Natural killer cell (primary cell): ENCODE measurements at regions not wholly inside any gene's neighbourhood (a gene's known extent, or its start where the extent isn't known, plus 50 kb on each side); places are given as distances from the start of the nearest gene placed in this dataset.
"Not testable (repeated sequence)": the region's sequence is repeated elsewhere in the genome, so short reads cannot be mapped to it uniquely, and the experiment has no call there.

Experiments used
- ATAC-seq, 3 donors: fragments of 150-1000 bp in 2 of 3; fragments of 200-7000 bp in 1 of 3; cut with Tn5 transposase; 1 replicate in 1 of 3; 2 replicates in 2 of 3; pipeline ENCODE4 v1.10.0; 2021; ENCODE audit warnings: mild to moderate bottlenecking in 2 of 3, moderate library complexity in 2 of 3
- DNase-seq, 2 donors: peaks; one replicate each; pipeline versions ENCODE4 v3.0.0 to v3.0.0-alpha.2; 2013 to 2021; ENCODE audit warnings: mixed read lengths in 1 of 2
- H3K27ac ChIP-seq: one replicate; pipeline ENCODE4 v1.5.1; 2013; ENCODE audit warnings: mild to moderate bottlenecking, low read length
- H3K27me3 ChIP-seq: one replicate; pipeline ENCODE4 v1.6.1; 2013; ENCODE audit warnings: low read length; ENCODE audit not compliant: control insufficient read depth, insufficient read depth
- H3K36me3 ChIP-seq: one replicate; pipeline ENCODE4 v1.6.1; 2013; ENCODE audit warnings: low read length; ENCODE audit not compliant: control insufficient read depth, insufficient read depth
- H3K4me1 ChIP-seq: one replicate; pipeline ENCODE4 v1.6.1; 2013; ENCODE audit warnings: low read length; ENCODE audit not compliant: control insufficient read depth, insufficient read depth
- H3K4me3 ChIP-seq: one replicate; pipeline ENCODE4 v1.5.1; 2013; ENCODE audit warnings: low read length
- H3K9me3 ChIP-seq: one replicate; pipeline ENCODE4 v1.6.1; 2013; ENCODE audit warnings: low read length; ENCODE audit not compliant: control insufficient read depth, insufficient read depth
- H3K27ac Mint-ChIP-seq, 2 donors: one replicate each; pipeline ENCODE4 v1.8.0; 2022; ENCODE audit warnings: mild to moderate bottlenecking in 2 of 2, mixed read lengths in 2 of 2, moderate library complexity in 1 of 2
- H3K27me3 Mint-ChIP-seq, 2 donors: one replicate each; pipeline ENCODE4 v1.8.0; 2022; ENCODE audit warnings: low read depth in 2 of 2, mixed read lengths in 2 of 2
- H3K36me3 Mint-ChIP-seq: one replicate; pipeline ENCODE4 v1.8.0; 2022; ENCODE audit warnings: mixed read lengths
- H3K4me1 Mint-ChIP-seq, 2 donors: one replicate each; pipeline ENCODE4 v1.8.0; 2022; ENCODE audit warnings: mixed read lengths in 2 of 2
- H3K4me3 Mint-ChIP-seq: one replicate; pipeline ENCODE4 v1.8.0; 2022; ENCODE audit warnings: mild to moderate bottlenecking, moderate library complexity, mixed read lengths
- H3K9me3 Mint-ChIP-seq, 2 donors: one replicate each; pipeline ENCODE4 v1.8.0; 2022; ENCODE audit warnings: mixed read lengths in 2 of 2
- CTCF ChIP-seq: fragments of 200-600 bp; IDR thresholded peaks from one replicate; pipeline ENCODE4 v1.8.0; 2022; ENCODE audit warnings: antibody characterized with exemption
- WGBS: methylation state at CpG from one replicate; pipeline ENCODE4 v1.1.7; 2013; ENCODE audit warnings: missing lambda C conversion rate; ENCODE audit not compliant: insufficient coverage; 5-methylcytosine and 5-hydroxymethylcytosine counted together
- intact Hi-C: fragments of 100-400 bp; cut with micrococcal nuclease; formaldehyde crosslinking; loops from one replicate; pipeline ENCODE4 v1.14.2; 2022

- no peak overlapping the region for H3K27ac ChIP-seq
- WGBS: 65% methylated on average over 2 of the region's 2 CpGs
- intact Hi-C loops: no loop called here
- peaks cover 9% of the 10 kb centered on the region for H3K27me3 ChIP-seq
- Mint-ChIP-seq H3K4me3 (no peak overlapping the region), H3K27me3 (peaks cover 5 to 7% of the 10 kb centered on the region in 2 donors), H3K9me3 (peaks cover 7 to 11% of the 10 kb centered on the region in 2 donors), H3K4me1 (no peaks in the 10 kb centered on the region), H3K27ac (no peak overlapping the region), H3K36me3 (peaks cover 9% of the 10 kb centered on the region)
- peaks cover 3% of the 10 kb centered on the region for H3K9me3 ChIP-seq
- H3K4me3 ChIP-seq: no peak overlapping the region
- no peaks in the 10 kb centered on the region for H3K4me1 ChIP-seq
- no peaks in the 10 kb centered on the region for H3K36me3 ChIP-seq
- no peak for ATAC-seq
- DNase-seq: no peak
- TF ChIP-seq CTCF: no peak
Observed at GRCh38 chr6:159414711-159415110, 245.5 kb downstream of the FNDC1 start.

DNA sequence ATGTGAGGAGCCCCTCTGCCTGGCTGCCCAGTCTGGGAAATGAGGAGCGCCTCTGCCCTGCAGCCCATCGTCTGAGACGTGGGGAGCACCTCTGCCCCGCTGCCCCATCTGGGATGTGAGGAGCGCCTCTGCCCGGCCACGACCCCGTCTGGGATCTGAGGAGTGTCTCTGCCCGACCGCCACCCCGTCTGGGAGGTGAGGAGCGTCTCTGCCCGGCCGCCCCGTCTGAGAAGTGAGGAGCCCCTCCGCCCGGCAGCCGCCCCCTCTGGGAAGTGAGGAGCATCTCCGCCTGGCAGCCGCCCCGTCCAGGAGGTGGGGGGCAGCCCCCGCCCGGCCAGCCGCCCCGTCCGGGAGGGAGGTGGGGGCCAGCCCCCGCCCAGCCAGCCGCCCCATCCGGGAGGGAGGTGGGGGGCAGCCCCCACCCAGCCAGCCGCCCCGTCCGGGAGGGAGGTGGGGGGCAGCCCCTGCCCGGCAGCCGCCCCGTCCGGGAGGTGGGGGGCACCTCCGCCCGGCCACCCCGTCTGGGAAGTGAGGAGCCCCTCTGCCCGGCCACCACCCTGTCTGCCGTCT is 238.1 kb downstream of the FNDC1 start:
- H3K4me1 ChIP-seq, H3K4me3 ChIP-seq, H3K9me3 Mint-ChIP-seq, H3K27ac ChIP-seq, H3K27me3 Mint-ChIP-seq, H3K27me3 ChIP-seq, H3K4me3 Mint-ChIP-seq, intact Hi-C loops, ATAC-seq, H3K36me3 Mint-ChIP-seq, H3K9me3 ChIP-seq, H3K27ac Mint-ChIP-seq, H3K4me1 Mint-ChIP-seq, H3K36me3 ChIP-seq, DNase-seq: not testable (repeated sequence)
- 95% methylated on average over 34 of the region's 41 CpGs for WGBS

DNA sequence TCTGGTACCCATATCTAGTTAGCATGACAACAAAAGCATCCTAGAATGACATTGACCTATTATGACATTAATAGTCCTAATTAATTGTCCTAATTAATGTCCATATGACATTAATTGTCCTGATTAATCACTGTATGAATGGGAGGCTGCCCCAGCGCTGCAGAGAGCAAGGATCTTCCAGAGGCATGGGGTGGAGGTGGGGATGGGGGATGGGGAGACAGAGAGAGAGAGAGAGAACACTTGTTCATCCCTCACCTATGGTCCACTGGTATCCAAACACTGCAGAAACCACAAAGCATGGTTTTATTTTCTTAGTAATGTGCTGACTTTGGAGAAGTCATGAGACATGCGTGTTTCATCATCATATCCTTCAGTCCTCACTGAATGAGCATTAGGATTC is 235.1 kb downstream of the FNDC1 start:
- Mint-ChIP-seq H3K4me3 (no peak overlapping the region), H3K27me3 (peaks cover 0 to 9% of the 10 kb centered on the region in 2 donors), H3K9me3 (peaks cover 0 to 3% of the 10 kb centered on the region in 2 donors), H3K27ac (no peak overlapping the region), H3K36me3 (no peaks in the 10 kb centered on the region), H3K4me1 (no peaks in the 10 kb centered on the region)
- H3K27ac ChIP-seq: no peak overlapping the region
- peaks cover 2% of the 10 kb centered on the region for H3K27me3 ChIP-seq
- no peak for TF ChIP-seq CTCF
- H3K9me3 ChIP-seq: no peaks in the 10 kb centered on the region
- no peaks in the 10 kb centered on the region for H3K4me1 ChIP-seq
- no peak overlapping the region for H3K4me3 ChIP-seq
- ATAC-seq (no peak), DNase-seq (no peak)
- intact Hi-C loops: no loop called here
- no peaks in the 10 kb centered on the region for H3K36me3 ChIP-seq
- 80% methylated on average over 1 of the region's 2 CpGs for WGBS

- no peak overlapping the region for H3K4me3 Mint-ChIP-seq
- intact Hi-C loops: no loop called here
- H3K27ac Mint-ChIP-seq: no peak overlapping the region
- no peaks in the 10 kb centered on the region for H3K4me1 Mint-ChIP-seq
- H3K4me3 ChIP-seq: no peak overlapping the region
- TF ChIP-seq CTCF: no peak
- H3K36me3 Mint-ChIP-seq: no peaks in the 10 kb centered on the region
- peaks cover 0 to 4% of the 10 kb centered on the region in 2 donors for H3K27me3 Mint-ChIP-seq
- H3K27ac ChIP-seq: no peak overlapping the region
- no peaks in the 10 kb centered on the region for H3K4me1 ChIP-seq
- ATAC-seq (no peak), DNase-seq (no peak)
- no peaks in the 10 kb centered on the region for H3K9me3 Mint-ChIP-seq
- peaks cover 4% of the 10 kb centered on the region for H3K27me3 ChIP-seq
- H3K9me3 ChIP-seq: no peaks in the 10 kb centered on the region
- 84% methylated on average over 7 of the region's 7 CpGs for WGBS
- no peaks in the 10 kb centered on the region for H3K36me3 ChIP-seq
Observed at GRCh38 chr6:159400826-159401225, 231.6 kb downstream of the FNDC1 start.
